HL-60 (cell line): ENCODE measurements at regions not wholly inside any gene's neighbourhood (a gene's known extent, or its start where the extent isn't known, plus 50 kb on each side); places are given as distances from the start of the nearest gene placed in this dataset.

Experiments used
- CTCF ChIP-seq: IDR thresholded peaks from one replicate; pipeline ENCODE4 v1.5.1; 2011; ENCODE audit warnings: low read length, control low read depth, inconsistent platforms; ENCODE audit not compliant: insufficient read depth
- POLR2AphosphoS5 ChIP-seq: IDR thresholded peaks from 2 replicates; pipeline ENCODE4 v1.6.1; 2012; ENCODE audit warnings: low read depth
- REST ChIP-seq: IDR thresholded peaks from 2 replicates; pipeline ENCODE4 v1.6.1; 2012; ENCODE audit warnings: low read depth; ENCODE audit not compliant: insufficient replicate concordance
- SPI1 ChIP-seq: IDR thresholded peaks from 2 replicates; pipeline ENCODE4 v1.6.1; 2012; ENCODE audit warnings: low read depth, mild to moderate bottlenecking, borderline replicate concordance

- no peak for TF ChIP-seq CTCF
- no peak for TF ChIP-seq REST
- no peak for TF ChIP-seq POLR2AphosphoS5
- TF ChIP-seq SPI1: no peak
Measured at GRCh38 chr15:35693886-35694285, 147.9 kb upstream of the DPH6 start.
